ENCODE measurements at regions not wholly inside any gene's neighbourhood (a gene's known extent, or its start where the extent isn't known, plus 50 kb on each side); places are given as distances from the start of the nearest gene placed in this dataset.

DNA sequence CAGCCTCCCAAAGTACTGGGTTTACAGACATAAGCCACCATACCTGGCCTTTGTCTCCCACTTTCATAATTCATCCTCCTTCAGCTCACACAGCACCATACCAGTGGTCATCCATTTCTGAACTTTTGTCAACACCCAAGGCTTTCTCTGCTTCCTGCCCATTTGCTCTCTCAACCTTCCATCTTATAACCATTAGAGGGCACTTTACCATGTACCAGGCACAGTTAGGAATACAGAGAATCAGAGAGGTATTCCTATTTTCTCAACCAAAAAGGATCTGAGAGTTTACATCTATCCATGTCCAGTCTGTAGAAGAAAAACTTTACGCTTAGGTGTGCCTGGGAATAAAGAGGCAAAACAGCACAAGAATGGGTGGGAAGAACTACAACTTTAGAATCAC, 397.6 kb downstream of the BUD13 start:
- TF ChIP-seq POLR2A (IDR thresholded peaks at IDR 0.05): no peak
- TF ChIP-seq, protein P1, sequence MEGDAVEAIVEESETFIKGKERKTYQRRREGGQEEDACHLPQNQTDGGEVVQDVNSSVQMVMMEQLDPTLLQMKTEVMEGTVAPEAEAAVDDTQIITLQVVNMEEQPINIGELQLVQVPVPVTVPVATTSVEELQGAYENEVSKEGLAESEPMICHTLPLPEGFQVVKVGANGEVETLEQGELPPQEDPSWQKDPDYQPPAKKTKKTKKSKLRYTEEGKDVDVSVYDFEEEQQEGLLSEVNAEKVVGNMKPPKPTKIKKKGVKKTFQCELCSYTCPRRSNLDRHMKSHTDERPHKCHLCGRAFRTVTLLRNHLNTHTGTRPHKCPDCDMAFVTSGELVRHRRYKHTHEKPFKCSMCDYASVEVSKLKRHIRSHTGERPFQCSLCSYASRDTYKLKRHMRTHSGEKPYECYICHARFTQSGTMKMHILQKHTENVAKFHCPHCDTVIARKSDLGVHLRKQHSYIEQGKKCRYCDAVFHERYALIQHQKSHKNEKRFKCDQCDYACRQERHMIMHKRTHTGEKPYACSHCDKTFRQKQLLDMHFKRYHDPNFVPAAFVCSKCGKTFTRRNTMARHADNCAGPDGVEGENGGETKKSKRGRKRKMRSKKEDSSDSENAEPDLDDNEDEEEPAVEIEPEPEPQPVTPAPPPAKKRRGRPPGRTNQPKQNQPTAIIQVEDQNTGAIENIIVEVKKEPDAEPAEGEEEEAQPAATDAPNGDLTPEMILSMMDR (IDR thresholded peaks at IDR 0.05): no peak

Measured in gastroesophageal sphincter (tissue), 3 donors.